C4-2B (cell line): ENCODE measurements at regions not wholly inside any gene's neighbourhood (a gene's known extent, or its start where the extent isn't known, plus 50 kb on each side); places are given as distances from the start of the nearest gene placed in this dataset.

Experiments used
- ZFX ChIP-seq: fragments of 450-650 bp; IDR thresholded peaks from 2 replicates; pipeline ENCODE4 v1.6.1; 2017
- TF ChIP-seq, protein P1 (sequence below): fragments of 450-650 bp; conservative IDR thresholded peaks from 2 replicates; pipeline ENCODE4 v1.5.1; 2017; ENCODE audit warnings: mild to moderate bottlenecking

GRCh38 chr5:126366199-126366560, 57.0 kb upstream of the GRAMD2B start:
- TF ChIP-seq, protein P1, sequence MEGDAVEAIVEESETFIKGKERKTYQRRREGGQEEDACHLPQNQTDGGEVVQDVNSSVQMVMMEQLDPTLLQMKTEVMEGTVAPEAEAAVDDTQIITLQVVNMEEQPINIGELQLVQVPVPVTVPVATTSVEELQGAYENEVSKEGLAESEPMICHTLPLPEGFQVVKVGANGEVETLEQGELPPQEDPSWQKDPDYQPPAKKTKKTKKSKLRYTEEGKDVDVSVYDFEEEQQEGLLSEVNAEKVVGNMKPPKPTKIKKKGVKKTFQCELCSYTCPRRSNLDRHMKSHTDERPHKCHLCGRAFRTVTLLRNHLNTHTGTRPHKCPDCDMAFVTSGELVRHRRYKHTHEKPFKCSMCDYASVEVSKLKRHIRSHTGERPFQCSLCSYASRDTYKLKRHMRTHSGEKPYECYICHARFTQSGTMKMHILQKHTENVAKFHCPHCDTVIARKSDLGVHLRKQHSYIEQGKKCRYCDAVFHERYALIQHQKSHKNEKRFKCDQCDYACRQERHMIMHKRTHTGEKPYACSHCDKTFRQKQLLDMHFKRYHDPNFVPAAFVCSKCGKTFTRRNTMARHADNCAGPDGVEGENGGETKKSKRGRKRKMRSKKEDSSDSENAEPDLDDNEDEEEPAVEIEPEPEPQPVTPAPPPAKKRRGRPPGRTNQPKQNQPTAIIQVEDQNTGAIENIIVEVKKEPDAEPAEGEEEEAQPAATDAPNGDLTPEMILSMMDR, result no peak
- no peak for TF ChIP-seq ZFX
